ENCODE measurements at regions not wholly inside any gene's neighbourhood (a gene's known extent, or its start where the extent isn't known, plus 50 kb on each side); places are given as distances from the start of the nearest gene placed in this dataset.
"Not testable (repeated sequence)": the region's sequence is repeated elsewhere in the genome, so short reads cannot be mapped to it uniquely, and the experiment has no call there.

DNA sequence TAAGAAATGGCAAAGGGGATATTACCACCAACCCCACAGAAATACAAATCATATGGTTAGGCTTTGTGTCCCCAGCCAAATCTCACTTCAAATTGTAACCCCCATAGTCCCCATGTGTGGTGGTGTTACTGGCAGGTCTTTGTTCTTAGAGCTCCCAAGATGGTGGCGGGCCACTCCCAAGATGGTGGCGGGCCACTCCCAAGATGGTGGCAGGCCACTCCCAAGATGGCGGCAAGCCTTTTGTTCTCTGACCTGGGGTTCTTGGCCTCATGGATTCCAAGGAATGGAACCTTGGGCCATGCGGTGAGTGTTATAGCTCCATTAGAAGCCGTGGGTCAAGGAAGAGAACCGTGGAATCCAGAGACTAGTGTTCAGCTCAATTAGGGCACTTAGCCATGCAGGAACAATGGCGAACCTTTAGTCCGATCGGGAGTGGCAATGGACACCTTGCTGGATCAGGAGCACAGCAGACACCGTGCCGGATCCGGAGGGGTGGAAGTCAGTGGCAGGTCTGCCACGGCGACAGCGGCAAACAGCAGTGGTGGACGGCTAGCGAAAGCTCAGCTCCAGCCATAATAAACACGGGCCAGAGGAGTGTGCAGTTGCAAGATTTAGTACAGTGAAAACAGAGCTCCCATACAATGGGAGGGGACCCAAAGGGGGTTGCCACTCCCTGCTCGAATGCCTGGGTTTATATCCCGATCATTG, 949.9 kb upstream of the NCAM2 start:
- not testable (repeated sequence) for DNase-seq (ENCODE audit: low read depth)

DNA sequence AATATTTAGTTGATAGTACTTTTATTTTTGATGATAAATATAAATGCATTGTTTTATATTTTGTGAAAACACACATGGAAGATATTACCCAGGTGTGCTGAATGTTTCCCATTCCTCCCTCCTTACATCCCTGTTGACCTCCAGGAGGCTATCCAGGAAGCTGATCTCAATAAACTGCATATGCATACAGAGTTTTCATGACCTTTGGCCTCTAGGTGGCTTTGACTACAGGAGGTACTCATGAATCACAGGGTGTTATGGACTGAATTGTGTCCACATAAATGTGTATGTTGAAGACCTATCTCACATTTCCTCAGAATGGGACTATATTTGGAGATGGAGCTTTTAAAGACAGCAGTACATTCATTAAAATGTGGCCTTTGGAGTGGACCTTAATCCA, 914.9 kb upstream of the NCAM2 start:
- no peak for DNase-seq (ENCODE audit: low read depth)

DNA sequence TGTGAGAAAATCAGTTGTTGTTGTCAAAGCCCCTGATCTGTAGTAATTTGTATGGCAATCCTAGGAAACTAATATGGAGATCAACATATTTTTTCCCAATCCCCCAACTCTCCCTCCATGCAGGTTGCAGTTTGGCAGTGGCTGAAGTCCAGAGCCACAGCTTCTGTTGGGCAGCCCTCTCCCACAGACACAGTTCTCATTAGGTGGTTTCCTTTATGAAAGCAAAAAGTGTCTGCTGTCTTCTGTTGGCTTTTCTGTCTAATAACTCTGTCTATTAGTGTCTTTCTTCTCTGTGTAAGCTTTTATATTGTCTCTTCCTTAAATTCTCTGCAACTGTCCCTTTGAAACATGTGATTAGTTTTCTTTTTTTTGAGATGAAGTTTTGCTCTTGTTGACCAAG, 914.3 kb upstream of the NCAM2 start:
- DNase-seq (ENCODE audit: low read depth), result no peak

DNA sequence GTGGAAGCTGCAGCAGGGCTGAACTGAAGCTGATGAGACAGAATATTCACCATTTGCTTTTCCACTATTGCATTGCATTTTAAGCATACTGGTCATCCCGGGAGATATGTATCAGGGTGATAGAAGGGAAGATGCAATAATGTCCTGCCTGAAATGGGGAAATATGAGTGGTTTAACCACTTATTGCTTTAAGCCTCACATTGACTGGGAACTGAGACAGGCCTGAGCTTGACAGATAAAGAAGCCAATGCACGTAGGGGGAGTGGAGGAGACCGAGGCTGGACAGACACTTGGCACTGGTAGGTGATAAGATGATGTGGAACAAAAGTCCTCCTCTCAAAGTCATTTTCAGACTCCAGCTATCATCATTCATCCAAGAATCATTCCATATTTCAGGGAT, 911.7 kb upstream of the NCAM2 start:
- no peak for DNase-seq (ENCODE audit: low read depth)

DNA sequence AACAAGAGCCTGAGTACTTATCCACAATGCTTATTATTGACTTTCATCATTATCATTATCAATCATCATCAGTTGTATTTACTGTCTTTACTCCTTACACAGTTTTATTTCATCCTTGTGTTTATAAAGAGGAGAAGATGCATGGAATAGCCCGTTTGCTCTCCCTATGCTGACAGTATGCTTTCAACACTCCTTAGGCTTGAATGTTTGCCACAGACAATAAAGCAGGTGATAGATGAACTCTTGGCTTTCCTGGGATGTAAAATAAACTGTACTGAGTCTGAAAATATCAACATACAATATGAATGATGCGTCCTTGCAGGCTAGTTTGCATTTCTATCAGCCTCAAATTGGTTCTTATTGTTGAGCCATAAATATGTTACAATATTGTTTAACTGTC, 891.8 kb upstream of the NCAM2 start:
- DNase-seq (ENCODE audit: low read depth), result no peak

DNA sequence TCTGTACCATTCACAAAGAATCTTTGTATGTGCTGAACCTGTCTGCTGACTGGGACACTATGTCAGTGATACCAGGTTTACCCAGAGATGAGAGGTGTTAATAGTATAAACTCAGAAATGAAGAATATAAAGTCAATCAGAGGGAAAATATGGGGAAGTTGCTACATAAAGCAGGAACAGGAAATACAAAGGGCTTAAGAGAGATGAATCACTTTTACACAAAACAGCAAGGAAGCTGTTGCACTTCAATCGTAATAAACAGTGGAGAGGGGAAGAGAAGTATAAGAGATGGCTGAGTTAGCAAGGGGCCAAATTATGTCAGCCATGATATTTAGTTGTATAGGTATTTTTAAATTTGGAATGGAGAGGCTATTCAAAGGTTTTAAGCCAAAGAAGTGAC, 890.2 kb upstream of the NCAM2 start:
- peak; percentile 32 for DNase-seq (ENCODE audit: low read depth)

DNA sequence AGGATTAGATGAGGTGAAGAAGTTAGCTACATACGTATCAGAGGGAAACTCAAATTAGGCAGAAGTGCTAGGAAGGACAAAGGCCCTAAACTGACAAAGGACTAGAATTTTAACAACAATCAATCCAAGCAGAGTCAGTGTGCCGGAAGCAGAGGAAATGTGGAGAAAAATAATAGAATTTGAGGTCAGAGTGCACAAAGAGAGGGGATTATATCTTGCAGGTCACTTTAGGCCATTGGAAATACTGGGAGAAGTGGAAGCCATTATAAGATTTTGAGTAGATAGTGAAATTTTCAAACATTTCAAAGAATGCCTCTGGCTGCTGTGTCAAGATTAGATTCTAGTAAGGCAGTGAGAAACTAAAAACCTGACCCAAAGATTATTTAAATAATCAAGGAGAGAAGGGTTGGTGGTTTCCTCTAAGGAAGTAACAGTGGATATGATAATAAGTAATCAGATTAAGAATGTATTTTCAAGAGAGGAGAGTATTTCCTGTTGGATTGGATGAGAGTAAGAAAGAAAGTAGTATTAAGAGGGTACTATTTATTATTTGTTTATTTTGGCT, 889.2 kb upstream of the NCAM2 start:
- no peak for DNase-seq (ENCODE audit: low read depth)

DNA sequence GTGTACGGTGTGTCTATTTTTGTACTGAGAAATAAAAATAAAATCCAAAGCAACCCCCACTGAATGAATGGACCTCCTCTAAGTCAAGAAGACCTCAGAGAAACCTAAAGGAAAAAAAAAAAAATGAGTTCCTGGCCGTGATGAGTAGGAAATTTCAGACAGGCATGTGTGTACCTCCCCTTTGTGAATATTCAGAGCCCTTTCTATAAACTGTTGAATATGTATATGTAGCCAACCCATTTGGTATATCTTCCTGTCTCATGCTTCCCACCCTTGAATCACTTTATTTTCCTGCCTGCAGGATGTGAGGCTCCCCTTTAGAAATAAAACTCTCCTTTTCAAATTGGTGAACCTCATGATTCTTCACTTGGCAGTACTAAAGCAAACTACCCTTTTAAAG, 887.8 kb upstream of the NCAM2 start:
- DNase-seq (ENCODE audit: low read depth), result no peak

DNA sequence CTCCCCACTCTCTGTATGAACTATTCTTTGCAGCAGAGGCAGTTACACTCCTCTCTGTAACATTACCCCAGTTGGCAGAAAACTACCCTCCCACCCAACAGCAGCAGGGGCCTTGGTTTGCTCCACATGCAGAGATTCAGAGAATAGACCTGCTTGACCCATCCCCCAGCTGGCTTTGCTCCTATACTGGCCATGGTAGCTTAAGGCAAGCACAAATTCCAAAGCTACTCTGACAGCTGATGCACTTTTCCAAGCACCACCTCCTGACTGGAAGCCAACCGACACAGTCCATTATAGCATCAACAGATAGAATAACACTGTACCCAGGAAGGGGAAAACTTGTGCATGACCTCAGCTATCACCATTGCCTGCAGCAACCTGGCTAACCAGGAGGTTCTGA, 846.5 kb upstream of the NCAM2 start:
- DNase-seq (ENCODE audit: low read depth), result no peak

DNA sequence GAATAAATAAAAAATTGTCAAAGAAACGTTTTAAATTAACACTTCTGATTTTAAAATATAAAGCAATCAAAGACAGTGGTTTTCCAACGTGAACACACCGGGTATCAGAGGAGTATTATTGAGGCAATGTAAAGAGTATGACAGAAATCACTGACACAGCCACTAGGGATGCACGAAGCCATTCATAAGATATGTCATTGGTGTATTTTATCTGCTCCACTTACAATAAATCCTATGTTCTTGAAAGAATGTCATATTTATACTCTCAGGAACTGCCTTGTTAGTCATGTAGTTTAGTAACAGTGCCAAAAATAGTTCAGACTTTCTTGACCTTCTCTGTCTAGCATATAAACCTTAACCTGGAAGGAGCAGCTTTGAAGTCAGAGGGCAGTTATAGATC, 835.0 kb upstream of the NCAM2 start:
- peak; percentile 26 for DNase-seq (ENCODE audit: low read depth)

DNA sequence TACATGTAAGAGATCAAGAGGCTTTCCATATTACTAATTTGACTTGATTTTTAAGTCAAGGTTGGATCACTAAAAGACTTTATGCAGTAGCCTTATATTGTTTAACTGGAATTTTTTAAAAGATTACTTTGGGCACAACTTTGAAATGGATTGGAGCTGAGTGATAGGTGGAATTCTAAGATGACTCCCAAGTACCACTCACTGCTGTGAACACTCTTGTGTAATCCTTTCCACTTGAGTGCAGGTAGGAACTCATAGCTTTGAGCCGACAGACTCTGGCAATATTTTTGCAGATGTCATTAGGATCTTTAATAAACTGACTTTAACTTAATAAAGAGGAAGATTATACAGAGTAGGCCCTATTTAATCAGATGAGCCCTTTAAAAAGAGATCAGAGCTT, 831.1 kb upstream of the NCAM2 start:
- DNase-seq (ENCODE audit: low read depth), result no peak

DNA sequence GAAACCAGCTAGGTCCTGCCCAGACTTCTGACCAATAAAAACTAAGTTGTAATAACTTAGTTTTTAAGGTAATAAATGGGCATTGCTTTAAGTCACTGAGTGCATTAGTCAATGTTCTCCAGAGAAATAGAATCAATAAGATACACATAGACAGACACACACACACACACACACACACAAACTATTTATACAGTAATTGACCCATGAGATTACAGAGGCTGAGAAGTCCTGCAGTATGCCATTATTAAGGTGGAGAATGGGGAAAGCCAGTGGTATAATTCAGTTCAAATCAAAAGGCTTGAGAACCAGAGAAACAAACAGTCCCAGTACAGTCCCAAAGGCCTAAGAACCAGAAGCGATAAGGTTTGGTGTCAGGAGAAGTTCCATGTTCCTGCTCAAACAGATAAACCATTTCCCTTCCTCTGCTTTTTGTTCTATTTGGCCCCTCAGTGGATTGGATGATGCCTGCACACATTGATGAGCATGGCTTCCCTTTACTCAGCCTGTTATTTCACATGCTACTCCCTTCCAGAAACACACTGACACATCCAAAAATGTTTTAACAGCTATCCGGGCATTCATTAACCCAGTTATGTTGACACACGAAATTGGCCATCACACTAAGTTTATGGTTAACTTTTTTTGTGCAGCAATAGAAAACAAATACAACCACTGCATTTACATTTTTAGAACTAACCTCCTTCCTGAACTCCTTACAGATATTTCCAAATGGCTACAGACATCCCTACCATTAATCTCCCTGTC, 828.2 kb upstream of the NCAM2 start:
- DNase-seq (ENCODE audit: low read depth), result no peak

DNA sequence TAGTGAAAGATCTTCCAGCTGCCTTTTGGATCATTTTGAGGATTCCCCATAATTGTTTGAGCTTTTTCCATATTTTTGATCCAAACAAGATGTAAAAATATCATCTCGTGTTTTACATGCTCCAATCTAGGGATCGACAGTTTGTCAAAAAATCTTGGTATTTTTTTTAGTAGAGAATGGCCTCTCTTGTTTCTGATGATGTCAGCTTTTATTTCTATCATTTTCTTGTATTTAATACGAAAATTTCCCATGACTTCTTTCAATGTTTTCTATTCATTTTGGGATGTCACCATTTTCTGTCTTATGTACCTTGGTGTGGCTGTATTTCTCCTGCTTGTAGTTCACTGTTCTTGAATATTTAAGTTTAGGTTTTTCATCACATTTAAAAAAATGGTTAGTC, 812.0 kb upstream of the NCAM2 start:
- DNase-seq (ENCODE audit: low read depth), result no peak

DNA sequence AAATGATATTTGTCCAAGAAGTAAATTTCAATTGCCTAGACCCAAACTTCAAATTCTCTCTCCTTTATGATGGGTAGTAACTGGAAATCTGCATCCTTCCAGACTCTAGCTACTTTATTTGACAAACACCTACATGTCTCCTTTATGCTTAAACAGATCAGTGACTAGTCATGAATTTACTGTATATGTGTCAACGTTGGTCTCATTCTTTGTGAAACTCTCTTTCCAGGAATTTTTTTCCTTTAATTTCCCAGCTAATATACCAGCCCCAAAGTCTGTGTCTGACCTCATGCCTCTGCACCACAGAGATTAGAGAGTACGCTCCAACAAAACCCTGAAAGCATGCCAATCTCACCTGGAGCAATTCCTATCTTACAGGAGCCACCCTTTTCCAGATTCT, 811.2 kb upstream of the NCAM2 start:
- DNase-seq (ENCODE audit: low read depth), result no peak

DNA sequence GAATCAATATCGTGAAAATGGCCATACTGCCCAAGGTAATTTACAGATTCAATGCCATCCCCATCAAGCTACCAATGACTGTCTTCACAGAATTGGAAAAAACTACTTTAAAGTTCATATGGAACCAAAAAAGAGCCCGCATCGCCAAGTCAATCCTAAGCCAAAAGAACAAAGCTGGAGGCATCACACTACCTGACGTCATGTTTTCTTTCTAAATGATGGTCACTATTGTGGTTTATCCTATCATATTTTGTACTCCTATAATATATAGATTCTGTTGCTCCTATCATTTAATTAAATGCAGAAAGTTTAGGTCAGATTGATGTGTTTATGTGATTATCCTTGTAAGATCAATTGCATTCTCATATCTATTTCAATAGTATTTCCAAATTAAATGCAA, 796.9 kb upstream of the NCAM2 start:
- DNase-seq (ENCODE audit: low read depth), result not testable (repeated sequence)

DNA sequence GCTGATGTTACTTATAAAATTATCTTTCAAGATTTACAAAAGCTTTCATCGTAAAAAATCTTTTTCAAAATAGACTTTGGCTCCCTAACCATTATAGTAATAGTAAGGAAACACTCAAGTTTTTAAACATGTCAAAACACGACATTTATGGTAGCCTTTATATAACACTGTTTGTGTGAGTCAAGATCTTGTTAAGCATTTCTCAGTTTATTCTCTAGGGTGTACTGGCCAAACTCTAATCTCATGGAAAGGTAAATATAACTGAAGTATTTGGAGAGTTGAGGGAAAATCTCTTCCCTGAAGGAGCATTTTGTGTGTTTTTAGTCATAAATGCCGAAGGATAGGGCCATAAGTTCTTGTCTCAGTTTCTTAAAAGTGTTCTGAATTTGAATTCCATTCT, 790.9 kb upstream of the NCAM2 start:
- no peak for DNase-seq (ENCODE audit: low read depth)

DNA sequence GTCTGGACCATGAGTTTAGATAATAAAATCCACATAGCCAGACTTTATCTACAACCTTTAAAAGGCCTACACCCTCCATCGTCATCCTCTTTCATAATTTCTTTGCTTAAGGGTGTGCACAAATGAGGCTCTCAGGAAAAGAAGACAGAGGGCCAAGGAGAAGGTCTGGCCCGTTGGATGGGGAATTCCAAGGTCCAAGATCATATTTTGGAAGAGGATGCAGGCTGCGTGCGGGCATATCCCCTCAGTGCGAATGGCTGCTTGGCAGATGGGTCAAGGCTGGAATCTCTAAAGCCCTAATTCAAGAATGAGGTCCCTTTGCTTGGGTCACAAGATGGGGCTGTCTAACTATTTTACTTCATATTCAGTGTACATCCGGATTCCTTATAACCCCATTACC, 782.2 kb upstream of the NCAM2 start:
- no peak for DNase-seq (ENCODE audit: low read depth)

DNA sequence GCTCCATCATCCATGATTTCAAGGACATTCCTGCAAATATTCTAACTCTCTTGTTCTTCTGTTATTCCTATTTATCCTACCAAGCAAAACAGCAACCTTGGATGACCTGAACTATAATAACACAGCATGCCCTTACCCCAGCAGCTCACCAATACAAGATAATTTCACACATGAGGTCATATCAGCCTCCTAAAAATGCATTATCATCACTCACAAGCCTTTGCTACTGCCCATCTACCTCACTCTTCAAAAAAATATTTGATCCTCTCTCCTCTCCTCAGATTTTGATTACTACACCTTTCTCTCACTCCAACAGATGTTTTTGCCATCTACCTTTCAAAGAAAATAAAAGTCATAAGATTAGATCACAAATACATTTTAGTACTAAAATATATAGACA, 777.6 kb upstream of the NCAM2 start:
- DNase-seq (ENCODE audit: low read depth), result no peak

DNA sequence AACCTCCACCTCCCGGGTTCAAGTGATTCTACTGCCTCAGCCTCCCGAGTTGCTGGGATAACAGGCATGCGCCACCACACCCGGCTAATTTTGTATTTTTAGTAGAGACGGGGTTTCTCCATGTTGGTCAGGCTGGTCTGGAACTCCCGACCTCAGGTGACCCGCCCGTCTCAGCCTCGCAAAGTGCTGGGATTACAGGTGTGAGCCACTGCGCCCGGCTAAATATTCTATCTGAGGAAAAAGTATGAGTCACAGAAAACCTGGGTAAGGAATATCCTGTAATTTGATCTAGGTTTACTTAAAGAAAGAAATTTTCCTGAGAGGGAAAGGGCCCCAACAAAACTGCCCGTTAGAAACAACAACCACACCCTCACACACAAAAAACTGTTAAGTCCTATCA, 776.2 kb upstream of the NCAM2 start:
- DNase-seq (ENCODE audit: low read depth), result peak; percentile 30

DNA sequence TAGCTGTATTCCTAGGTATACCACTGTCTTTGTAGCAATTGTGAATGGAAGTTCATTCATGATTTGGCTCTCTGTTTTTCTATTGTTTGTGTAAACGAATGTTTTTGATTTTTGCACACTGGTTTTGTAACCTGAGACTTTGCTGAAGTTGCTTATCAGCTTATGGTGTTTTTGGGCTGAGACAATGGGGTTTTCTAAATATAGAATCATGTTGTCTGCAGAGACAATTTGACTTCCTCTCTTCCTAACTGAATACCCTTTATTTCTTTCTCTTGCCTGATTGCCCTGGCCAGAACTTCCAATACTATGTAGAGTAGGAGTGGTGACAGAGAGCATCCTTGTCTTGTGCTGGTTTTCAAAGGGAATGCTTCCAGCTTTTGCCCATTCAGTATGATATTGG, 761.6 kb upstream of the NCAM2 start:
- not testable (repeated sequence) for DNase-seq (ENCODE audit: low read depth)

DNA sequence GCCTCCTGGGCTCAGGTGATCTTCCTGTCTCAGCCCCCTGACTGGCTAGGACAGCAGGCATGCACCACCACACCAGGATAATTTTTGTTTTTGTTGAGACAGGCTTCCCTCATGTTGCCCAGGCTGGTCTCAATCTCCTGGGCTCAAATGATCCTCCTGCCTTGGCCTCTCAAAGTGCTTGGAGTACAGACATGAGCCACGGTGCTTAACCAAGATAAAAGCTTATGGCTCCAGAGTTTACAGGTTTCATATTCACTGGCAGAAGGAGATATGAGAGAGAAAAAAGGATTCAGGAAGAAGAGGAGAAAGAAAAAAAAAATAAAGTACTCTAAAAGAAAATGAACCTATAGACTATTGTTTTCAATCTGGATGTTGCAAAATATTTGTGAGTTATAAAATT, 748.8 kb upstream of the NCAM2 start:
- no peak for DNase-seq (ENCODE audit: low read depth)

DNA sequence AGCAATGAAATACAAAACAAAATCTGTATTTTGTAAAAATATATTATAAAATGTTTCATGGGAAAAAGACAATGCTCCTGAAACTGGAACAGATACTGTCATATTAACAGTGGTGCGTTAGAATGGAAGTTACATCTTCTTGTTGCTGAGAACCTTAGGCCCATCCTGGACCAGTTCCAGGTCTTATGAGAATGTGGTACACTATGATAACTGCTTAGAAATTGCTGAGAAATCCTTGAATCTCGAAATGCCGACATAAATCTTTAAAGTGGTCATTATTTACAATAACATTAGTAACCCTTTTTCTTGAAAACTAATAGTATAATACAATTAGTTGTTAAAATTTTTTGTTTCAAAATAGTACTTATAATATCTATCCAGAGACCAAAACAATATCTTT, 747.9 kb upstream of the NCAM2 start:
- DNase-seq (ENCODE audit: low read depth), result no peak

DNA sequence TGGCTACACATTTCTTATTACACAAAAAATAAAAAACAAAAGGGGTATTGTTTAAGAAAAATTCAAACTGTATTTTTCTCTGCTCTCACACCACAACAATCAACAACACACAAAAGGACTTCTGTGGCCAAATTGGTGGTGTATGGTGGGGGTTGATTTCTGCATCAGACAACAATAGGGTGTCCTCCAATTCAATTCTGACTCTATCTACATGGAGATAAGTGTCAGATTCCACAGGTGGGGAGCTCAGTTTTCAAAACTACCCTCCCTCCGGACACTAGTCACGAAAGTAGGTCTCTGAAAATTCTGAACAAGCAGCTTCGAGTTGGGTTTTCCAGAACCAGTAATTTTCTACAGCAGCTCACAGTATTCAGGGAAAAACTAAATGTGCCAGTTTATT, 744.9 kb upstream of the NCAM2 start:
- DNase-seq (ENCODE audit: low read depth), result no peak

Measured in HT1080 (cell line).